WTC11 (cell line): ENCODE measurements at regions not wholly inside any gene's neighbourhood (a gene's known extent, or its start where the extent isn't known, plus 50 kb on each side); places are given as distances from the start of the nearest gene placed in this dataset.

Experiments
- CBFB ChIP-seq: sonication (generic); formaldehyde crosslinking; IDR thresholded peaks from 2 replicates; pipeline ENCODE4 v1.8.1; 2022; ENCODE audit warnings: mild to moderate bottlenecking, low read depth, missing genetic modification reagents
- CREM ChIP-seq: sonication (generic); formaldehyde crosslinking; IDR thresholded peaks from 2 replicates; pipeline ENCODE4 v1.8.1; 2022; ENCODE audit warnings: mild to moderate bottlenecking, missing genetic modification reagents, moderate library complexity
- ELF4 ChIP-seq: sonication (generic); formaldehyde crosslinking; IDR thresholded peaks from 2 replicates; pipeline ENCODE4 v1.8.1; 2022; ENCODE audit warnings: low read depth, mild to moderate bottlenecking, moderate library complexity, missing genetic modification reagents
- RELA ChIP-seq: sonication (generic); formaldehyde crosslinking; IDR thresholded peaks from 2 replicates; pipeline ENCODE4 v1.8.1; 2022; ENCODE audit warnings: missing genetic modification reagents, mild to moderate bottlenecking, borderline replicate concordance
- ZNF263 ChIP-seq: sonication (generic); formaldehyde crosslinking; IDR thresholded peaks from 2 replicates; pipeline ENCODE4 v1.8.1; 2022; ENCODE audit warnings: low read depth, mild to moderate bottlenecking, moderate library complexity, missing genetic modification reagents
- TF ChIP-seq, protein P1 (sequence below): fragments of 200-600 bp; IDR thresholded peaks from 2 replicates; pipeline ENCODE4 v1.8.0; 2022; ENCODE audit warnings: antibody characterized with exemption
- TF ChIP-seq, protein P2 (sequence below): sonication (generic); formaldehyde crosslinking; IDR thresholded peaks from 2 replicates; pipeline ENCODE4 v1.8.0; 2022; ENCODE audit warnings: mild to moderate bottlenecking, missing genetic modification reagents
- TF ChIP-seq, protein P3 (sequence below): sonication (generic); formaldehyde crosslinking; IDR thresholded peaks from 2 replicates; pipeline ENCODE4 v1.8.1; 2022; ENCODE audit warnings: low read depth, missing genetic modification reagents, borderline replicate concordance
- TF ChIP-seq, protein P4 (sequence below): sonication (generic); formaldehyde crosslinking; IDR thresholded peaks from 2 replicates; pipeline ENCODE4 v1.8.1; 2023; ENCODE audit warnings: mild to moderate bottlenecking, moderate library complexity, missing genetic modification reagents
- TF ChIP-seq, protein P5 (sequence below): sonication (generic); formaldehyde crosslinking; conservative IDR thresholded peaks from 2 replicates; pipeline ENCODE4 v1.8.1; 2022; ENCODE audit warnings: mild to moderate bottlenecking, missing genetic modification reagents
- TF ChIP-seq, protein P6 (sequence below): sonication (generic); formaldehyde crosslinking; IDR thresholded peaks from 2 replicates; pipeline ENCODE4 v1.8.1; 2022; ENCODE audit warnings: low read depth, mild to moderate bottlenecking, moderate library complexity, missing genetic modification reagents, borderline replicate concordance
- TF ChIP-seq, protein P7 (sequence below): sonication (generic); formaldehyde crosslinking; IDR thresholded peaks from 2 replicates; pipeline ENCODE4 v1.8.1; 2022; ENCODE audit warnings: missing genetic modification reagents, borderline replicate concordance

DNA sequence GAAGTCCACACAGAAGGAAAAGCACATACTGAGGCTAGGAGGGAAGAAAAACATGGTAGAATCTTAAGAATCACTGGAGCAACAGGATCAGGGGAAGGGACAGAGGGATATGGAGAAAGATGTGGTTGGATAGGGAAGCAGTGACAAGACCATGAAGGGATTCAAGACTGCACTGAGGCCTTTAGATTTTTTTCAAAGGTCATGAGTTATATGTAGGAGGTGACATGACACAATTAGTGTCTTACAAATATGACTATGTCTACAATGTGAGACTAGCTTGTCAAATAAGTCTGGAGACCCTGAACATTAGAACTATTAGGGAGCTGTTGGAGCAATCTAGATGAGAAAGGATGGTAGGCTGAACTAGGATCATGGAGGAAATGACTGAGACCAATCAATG lies 1130.3 kb upstream of the ZEB2 start:
- TF ChIP-seq, protein P1, sequence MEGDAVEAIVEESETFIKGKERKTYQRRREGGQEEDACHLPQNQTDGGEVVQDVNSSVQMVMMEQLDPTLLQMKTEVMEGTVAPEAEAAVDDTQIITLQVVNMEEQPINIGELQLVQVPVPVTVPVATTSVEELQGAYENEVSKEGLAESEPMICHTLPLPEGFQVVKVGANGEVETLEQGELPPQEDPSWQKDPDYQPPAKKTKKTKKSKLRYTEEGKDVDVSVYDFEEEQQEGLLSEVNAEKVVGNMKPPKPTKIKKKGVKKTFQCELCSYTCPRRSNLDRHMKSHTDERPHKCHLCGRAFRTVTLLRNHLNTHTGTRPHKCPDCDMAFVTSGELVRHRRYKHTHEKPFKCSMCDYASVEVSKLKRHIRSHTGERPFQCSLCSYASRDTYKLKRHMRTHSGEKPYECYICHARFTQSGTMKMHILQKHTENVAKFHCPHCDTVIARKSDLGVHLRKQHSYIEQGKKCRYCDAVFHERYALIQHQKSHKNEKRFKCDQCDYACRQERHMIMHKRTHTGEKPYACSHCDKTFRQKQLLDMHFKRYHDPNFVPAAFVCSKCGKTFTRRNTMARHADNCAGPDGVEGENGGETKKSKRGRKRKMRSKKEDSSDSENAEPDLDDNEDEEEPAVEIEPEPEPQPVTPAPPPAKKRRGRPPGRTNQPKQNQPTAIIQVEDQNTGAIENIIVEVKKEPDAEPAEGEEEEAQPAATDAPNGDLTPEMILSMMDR: no peak
- TF ChIP-seq, protein P2, sequence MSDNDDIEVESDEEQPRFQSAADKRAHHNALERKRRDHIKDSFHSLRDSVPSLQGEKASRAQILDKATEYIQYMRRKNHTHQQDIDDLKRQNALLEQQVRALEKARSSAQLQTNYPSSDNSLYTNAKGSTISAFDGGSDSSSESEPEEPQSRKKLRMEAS (CRISPR knock-in tag): no peak
- TF ChIP-seq, protein P3, sequence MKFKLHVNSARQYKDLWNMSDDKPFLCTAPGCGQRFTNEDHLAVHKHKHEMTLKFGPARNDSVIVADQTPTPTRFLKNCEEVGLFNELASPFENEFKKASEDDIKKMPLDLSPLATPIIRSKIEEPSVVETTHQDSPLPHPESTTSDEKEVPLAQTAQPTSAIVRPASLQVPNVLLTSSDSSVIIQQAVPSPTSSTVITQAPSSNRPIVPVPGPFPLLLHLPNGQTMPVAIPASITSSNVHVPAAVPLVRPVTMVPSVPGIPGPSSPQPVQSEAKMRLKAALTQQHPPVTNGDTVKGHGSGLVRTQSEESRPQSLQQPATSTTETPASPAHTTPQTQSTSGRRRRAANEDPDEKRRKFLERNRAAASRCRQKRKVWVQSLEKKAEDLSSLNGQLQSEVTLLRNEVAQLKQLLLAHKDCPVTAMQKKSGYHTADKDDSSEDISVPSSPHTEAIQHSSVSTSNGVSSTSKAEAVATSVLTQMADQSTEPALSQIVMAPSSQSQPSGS (CRISPR knock-in tag): no peak
- TF ChIP-seq ELF4 (CRISPR knock-in tag) (no peak), CREM (CRISPR knock-in tag) (no peak), RELA (CRISPR knock-in tag) (no peak), ZNF263 (no peak), CBFB (CRISPR knock-in tag) (no peak)
- TF ChIP-seq, protein P4, sequence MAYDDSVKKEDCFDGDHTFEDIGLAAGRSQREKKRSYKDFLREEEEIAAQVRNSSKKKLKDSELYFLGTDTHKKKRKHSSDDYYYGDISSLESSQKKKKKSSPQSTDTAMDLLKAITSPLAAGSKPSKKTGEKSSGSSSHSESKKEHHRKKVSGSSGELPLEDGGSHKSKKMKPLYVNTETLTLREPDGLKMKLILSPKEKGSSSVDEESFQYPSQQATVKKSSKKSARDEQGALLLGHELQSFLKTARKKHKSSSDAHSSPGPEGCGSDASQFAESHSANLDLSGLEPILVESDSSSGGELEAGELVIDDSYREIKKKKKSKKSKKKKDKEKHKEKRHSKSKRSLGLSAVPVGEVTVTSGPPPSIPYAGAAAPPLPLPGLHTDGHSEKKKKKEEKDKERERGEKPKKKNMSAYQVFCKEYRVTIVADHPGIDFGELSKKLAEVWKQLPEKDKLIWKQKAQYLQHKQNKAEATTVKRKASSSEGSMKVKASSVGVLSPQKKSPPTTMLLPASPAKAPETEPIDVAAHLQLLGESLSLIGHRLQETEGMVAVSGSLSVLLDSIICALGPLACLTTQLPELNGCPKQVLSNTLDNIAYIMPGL (CRISPR knock-in tag): no peak
- TF ChIP-seq, protein P5, sequence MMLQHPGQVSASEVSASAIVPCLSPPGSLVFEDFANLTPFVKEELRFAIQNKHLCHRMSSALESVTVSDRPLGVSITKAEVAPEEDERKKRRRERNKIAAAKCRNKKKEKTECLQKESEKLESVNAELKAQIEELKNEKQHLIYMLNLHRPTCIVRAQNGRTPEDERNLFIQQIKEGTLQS (CRISPR knock-in tag): no peak
- TF ChIP-seq, protein P6, sequence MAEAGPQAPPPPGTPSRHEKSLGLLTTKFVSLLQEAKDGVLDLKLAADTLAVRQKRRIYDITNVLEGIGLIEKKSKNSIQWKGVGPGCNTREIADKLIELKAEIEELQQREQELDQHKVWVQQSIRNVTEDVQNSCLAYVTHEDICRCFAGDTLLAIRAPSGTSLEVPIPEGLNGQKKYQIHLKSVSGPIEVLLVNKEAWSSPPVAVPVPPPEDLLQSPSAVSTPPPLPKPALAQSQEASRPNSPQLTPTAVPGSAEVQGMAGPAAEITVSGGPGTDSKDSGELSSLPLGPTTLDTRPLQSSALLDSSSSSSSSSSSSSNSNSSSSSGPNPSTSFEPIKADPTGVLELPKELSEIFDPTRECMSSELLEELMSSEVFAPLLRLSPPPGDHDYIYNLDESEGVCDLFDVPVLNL (CRISPR knock-in tag): no peak
- TF ChIP-seq, protein P7, sequence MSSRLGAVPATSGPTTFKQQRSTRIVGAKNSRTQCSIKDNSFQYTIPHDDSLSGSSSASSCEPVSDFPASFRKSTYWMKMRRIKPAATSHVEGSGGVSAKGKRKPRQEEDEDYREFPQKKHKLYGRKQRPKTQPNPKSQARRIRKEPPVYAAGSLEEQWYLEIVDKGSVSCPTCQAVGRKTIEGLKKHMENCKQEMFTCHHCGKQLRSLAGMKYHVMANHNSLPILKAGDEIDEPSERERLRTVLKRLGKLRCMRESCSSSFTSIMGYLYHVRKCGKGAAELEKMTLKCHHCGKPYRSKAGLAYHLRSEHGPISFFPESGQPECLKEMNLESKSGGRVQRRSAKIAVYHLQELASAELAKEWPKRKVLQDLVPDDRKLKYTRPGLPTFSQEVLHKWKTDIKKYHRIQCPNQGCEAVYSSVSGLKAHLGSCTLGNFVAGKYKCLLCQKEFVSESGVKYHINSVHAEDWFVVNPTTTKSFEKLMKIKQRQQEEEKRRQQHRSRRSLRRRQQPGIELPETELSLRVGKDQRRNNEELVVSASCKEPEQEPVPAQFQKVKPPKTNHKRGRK (CRISPR knock-in tag): no peak
